ENCODE measurements at regions not wholly inside any gene's neighbourhood (a gene's known extent, or its start where the extent isn't known, plus 50 kb on each side); places are given as distances from the start of the nearest gene placed in this dataset.

DNA sequence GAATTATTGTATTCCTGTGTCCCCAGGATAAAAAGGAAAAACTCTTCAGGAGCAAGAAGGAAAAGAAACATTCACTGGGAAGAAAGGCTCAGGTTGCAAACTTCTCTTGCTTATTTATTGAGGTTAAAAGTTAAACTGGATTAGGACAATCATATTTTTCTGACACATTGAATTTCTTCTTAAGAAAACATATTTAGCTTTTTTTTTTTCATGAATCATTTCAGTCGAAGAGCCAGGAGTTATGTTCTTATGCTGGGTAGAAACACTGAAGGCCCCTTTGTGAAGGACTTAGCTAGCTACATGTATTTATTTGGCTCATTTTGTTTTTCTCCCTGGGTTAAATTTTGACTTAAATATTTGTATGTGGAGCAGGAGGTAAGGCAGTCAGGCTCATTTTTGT, 434.0 kb downstream of the KLF5 start:
- TF ChIP-seq, protein P1, sequence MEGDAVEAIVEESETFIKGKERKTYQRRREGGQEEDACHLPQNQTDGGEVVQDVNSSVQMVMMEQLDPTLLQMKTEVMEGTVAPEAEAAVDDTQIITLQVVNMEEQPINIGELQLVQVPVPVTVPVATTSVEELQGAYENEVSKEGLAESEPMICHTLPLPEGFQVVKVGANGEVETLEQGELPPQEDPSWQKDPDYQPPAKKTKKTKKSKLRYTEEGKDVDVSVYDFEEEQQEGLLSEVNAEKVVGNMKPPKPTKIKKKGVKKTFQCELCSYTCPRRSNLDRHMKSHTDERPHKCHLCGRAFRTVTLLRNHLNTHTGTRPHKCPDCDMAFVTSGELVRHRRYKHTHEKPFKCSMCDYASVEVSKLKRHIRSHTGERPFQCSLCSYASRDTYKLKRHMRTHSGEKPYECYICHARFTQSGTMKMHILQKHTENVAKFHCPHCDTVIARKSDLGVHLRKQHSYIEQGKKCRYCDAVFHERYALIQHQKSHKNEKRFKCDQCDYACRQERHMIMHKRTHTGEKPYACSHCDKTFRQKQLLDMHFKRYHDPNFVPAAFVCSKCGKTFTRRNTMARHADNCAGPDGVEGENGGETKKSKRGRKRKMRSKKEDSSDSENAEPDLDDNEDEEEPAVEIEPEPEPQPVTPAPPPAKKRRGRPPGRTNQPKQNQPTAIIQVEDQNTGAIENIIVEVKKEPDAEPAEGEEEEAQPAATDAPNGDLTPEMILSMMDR (IDR thresholded peaks at IDR 0.05): no peak
- no peak for TF ChIP-seq POLR2A (IDR thresholded peaks at IDR 0.05)
